ENCODE measurements at regions not wholly inside any gene's neighbourhood (a gene's known extent, or its start where the extent isn't known, plus 50 kb on each side); places are given as distances from the start of the nearest gene placed in this dataset.
A peak's percentile ranks its signal among the peaks of the same experiment; 100 is the strongest.

- TF ChIP-seq ZNF431 (CRISPR knock-in tag; IDR thresholded peaks at IDR 0.05; ENCODE audit: borderline replicate concordance, low read depth) (no peak), SALL2 (CRISPR knock-in tag; IDR thresholded peaks at IDR 0.05) (0 out of 2 replicates have a peak, but pooled peaks have one; percentile 24), ZNF20 (CRISPR knock-in tag; IDR thresholded peaks at IDR 0.05) (no peak), ZNF44 (CRISPR knock-in tag; IDR thresholded peaks at IDR 0.05) (no peak), NPAS2 (CRISPR knock-in tag; IDR thresholded peaks at IDR 0.05; ENCODE audit: borderline replicate concordance) (no peak), ZBTB38 (CRISPR knock-in tag; IDR thresholded peaks at IDR 0.05) (no peak), U2AF2 (IDR thresholded peaks at IDR 0.05; ENCODE audit: low read depth, low read length) (no peak), ZNF598 (CRISPR knock-in tag; IDR thresholded peaks at IDR 0.05; ENCODE audit: borderline replicate concordance) (no peak), ZNF451 (CRISPR knock-in tag; IDR thresholded peaks at IDR 0.05) (no peak), ZXDC (CRISPR knock-in tag; IDR thresholded peaks at IDR 0.05) (no peak), BCL6 (CRISPR knock-in tag; IDR thresholded peaks at IDR 0.05) (peak; percentile 77), ZNF350 (CRISPR knock-in tag; IDR thresholded peaks at IDR 0.05; ENCODE audit: borderline replicate concordance, low read depth) (no peak), CTCF (CRISPR knock-in tag; IDR thresholded peaks at IDR 0.05) (no peak), SAP130 (CRISPR knock-in tag; IDR thresholded peaks at IDR 0.05; ENCODE audit: low read depth) (peak; percentile 79), IKZF1 (IDR thresholded peaks at IDR 0.05) (no peak), CBFB (CRISPR knock-in tag; IDR thresholded peaks at IDR 0.05) (peak; percentile 99), ZBTB46 (CRISPR knock-in tag; IDR thresholded peaks at IDR 0.05; ENCODE audit: borderline replicate concordance) (no peak), KLF6 (CRISPR knock-in tag; IDR thresholded peaks at IDR 0.05) (peak; percentile 61; the same call in 1 of the 2 replicates), DMAP1 (CRISPR knock-in tag; IDR thresholded peaks at IDR 0.05) (peak; percentile 30; the same call in 1 of the 2 replicates), SNAPC2 (CRISPR knock-in tag; IDR thresholded peaks at IDR 0.05) (no peak), ZNF629 (CRISPR knock-in tag; conservative IDR thresholded peaks at IDR 0.05) (peak; percentile 91), SALL1 (CRISPR knock-in tag; IDR thresholded peaks at IDR 0.05) (peak; percentile 58; the same call in 1 of the 2 replicates), TAF1 (CRISPR knock-in tag; IDR thresholded peaks at IDR 0.05) (no peak), ZNF207 (IDR thresholded peaks at IDR 0.05; ENCODE audit: borderline replicate concordance) (no peak), RBM22 (optimal IDR thresholded peaks at IDR 0.05; ENCODE audit: low read length) (no peak), ZFP37 (CRISPR knock-in tag; IDR thresholded peaks at IDR 0.05; ENCODE audit: borderline replicate concordance) (no peak)
These were observed 124.4 kb upstream of the KRR1 start (continued) for GRCh38 chr12:75635606-75636444.
